COLO668 (cell line): ENCODE measurements at regions not wholly inside any gene's neighbourhood (a gene's known extent, or its start where the extent isn't known, plus 50 kb on each side); places are given as distances from the start of the nearest gene placed in this dataset.
"Not testable (repeated sequence)": the region's sequence is repeated elsewhere in the genome, so short reads cannot be mapped to it uniquely, and the experiment has no call there.

Experiments used
- DNase-seq: peaks from one replicate; lab custom pipeline; 2025; ENCODE audit not compliant: unreplicated experiment; lab: John Stamatoyannopoulos, UW

DNA sequence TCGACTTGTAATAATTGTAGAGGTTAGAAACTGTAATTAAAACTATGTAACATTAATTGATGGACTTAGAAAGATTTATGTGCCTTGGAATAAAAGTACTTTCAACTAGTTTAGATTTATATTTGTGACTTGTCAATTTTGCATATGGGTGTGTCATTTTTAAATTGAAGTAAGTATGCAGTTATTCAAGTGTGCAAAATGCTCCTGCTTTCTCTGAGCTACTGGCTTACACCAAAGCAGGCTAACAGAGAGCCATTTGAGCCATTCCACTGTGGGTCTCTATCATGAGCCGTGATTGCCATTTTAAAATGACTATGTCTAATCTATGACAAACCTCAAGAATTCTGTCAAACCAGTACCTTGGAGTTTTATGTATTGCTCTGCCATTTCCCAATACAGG lies 345.0 kb upstream of the MDFIC2 start:
- no peak for DNase-seq

DNA sequence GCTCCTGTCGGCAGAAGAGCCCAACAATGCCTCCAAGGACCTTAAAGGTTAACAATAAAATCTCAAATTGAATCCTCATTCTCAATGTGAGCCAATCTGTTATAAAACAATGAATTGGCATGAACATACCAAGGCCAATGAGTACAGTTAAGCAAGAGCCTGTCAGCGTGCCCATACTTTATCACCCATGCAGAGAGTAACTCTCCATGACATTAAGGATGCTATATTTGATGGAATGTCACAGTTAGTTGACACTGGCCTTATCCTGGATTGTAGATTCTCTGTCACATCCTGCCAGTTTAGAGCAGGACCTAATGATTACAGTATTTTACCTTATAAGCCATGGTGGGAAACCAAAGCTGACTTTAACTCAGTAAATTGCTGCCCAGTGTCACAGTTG lies 335.4 kb upstream of the MDFIC2 start:
- DNase-seq = no peak

GRCh38 chr3:70647094-70647493 lies 334.7 kb upstream of the MDFIC2 start:
- DNase-seq = no peak

- no peak for DNase-seq
Observed at GRCh38 chr3:70646635-70647034, 334.2 kb upstream of the MDFIC2 start.

GRCh38 chr3:70640481-70640880 lies 328.0 kb upstream of the MDFIC2 start:
- no peak for DNase-seq

- DNase-seq = no peak
Observed at GRCh38 chr3:70635301-70635700, 322.9 kb upstream of the MDFIC2 start.

GRCh38 chr3:70631716-70632307 lies 319.4 kb upstream of the MDFIC2 start:
- DNase-seq = no peak

GRCh38 chr3:70621451-70621850 lies 309.0 kb upstream of the MDFIC2 start:
- no peak for DNase-seq

DNA sequence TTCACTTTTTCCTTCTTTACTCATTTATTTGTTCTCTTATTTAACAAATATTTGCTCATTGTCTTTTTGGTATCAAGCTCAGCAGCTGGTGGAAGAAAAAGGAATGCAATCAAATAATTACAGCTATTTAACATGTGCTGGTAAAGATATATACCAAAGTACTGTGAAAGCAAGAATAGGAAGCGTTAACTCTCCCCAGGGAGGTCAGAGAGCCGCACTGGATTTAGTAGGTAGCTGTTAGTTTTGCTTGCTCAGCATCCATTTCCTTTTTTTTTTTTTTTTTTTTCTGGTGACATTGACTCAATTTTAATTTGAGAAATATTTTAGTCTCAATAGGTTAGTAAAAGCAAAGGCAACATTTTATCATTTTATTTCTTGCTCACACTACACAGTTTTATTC lies 308.5 kb upstream of the MDFIC2 start:
- no peak for DNase-seq

GRCh38 chr3:70620367-70620766 lies 307.9 kb upstream of the MDFIC2 start:
- no peak for DNase-seq

- DNase-seq = no peak
Observed at GRCh38 chr3:70618151-70618550, 305.7 kb upstream of the MDFIC2 start.

DNA sequence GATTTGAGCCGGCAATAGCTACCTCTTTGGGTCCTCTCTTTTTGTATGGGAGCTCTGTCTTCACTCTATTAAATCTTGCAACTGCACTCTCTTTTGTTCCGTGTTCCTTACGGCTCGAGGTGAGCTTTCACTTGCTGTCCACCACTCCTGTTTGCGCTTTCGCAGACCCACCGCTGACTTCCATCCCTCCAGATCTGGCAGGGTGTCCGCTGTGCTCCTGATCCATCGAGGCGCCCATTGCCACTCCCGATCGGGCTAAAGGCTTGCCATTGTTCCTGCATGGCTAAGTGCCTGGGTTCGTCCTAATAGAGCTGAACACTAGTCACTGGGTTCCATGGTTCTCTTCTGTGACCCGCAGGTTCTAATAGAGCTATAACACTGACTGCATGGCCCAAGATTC lies 304.9 kb upstream of the MDFIC2 start:
- not testable (repeated sequence) for DNase-seq

DNA sequence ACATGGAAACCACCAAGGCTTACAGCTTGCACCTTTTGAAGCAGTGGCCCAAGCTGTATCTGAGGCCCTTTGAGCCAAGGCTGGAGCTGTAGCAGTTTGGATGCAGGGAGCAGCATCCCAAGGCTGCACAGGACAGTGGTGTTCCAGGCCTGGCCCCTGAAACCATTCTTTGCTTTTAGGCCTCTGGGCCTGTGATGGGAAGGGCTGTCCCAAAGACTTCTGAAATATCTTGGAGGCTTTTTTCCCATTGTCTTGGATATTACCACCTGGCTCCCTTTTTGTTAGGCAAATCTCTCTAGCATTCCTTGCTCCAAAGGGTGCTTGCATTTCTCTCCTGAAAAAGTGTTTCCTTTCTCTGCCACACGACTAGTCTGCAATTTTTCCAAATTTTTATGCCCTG lies 302.8 kb upstream of the MDFIC2 start:
- no peak for DNase-seq

DNA sequence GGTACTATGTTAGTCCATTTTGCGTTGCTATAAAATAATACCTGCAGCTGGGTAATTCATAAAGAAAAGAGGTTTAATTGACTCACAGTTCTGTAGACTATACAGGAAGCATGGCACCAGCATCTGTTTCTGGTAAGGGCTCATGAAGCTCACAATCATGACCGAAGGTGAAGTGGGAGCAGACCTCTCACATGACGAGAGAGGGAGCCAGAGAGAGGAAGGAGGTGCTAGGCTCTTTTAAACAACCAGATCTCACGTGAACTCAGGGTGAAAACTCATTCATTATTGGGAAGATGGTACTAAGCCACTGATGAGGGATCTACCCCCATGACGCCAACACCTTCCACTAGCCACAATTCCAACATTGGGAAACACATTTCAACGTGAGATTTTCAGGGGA lies 301.7 kb upstream of the MDFIC2 start:
- DNase-seq = no peak

DNA sequence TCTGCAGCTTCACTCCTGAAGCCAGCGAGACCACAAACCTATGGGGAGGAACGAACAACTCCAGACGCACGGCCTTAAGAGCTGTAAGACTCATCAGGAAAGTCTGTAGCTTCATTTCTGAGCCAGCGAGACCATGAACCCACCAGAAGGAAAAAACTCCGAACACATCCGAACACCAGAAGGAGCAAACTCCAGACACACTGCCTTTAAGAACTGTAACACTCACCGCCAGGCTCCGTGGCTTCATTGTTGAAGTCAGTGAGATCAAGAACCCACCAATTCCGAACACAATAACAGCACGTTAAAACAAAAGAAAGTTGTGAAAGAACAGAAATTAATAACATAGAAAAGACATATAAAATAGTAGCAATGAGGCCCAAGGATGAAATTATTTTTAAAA lies 300.5 kb upstream of the MDFIC2 start:
- no peak for DNase-seq

DNA sequence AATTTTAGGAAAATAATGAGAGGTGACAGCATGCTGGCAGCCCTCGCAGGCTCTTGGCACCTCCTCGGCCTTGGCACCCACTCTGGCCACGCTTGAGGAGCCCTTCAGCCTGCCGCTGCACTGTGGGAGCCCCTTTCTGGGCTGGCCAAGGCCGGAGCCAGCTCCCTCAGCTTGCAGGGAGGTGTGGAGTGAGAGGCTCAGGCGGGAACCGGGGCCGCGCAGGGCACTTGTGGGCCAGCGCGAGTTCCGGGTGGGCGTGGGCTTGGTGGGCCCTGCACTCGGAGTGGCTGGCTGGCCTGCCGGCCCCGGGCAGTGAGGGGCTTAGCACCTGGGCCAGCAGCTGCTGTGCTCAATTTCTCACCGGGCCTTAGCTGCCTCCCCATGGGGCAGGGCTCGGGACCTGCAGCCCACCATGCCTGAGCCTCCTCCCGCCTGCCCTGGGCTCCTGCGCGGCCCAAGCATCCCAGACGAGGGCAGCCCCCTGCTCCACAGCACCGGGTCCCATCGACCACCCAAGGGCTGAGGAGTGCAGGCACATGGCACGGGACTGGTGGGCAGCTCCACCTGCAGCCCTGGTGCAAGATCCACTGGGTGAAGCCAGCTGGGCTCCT lies 299.3 kb upstream of the MDFIC2 start:
- DNase-seq = not testable (repeated sequence)

DNA sequence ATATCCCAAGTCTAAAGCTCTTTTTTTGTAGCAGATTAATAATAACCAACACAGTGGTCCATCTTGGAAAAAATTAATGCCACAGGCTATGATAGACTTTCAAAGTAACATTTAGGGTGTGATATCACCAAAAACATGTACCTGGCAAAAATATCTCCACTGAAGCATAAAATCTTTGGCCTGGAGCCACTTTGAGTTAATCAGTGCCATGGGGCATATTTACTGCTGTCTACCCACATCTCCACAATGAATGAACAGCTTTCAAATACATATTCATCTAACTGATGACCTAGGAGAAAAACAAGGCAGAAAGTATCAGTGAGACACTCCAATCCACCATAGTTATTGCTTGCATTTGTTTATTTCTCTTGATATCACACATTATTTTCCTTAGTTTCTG lies 296.0 kb upstream of the MDFIC2 start:
- DNase-seq = peak; percentile 12

GRCh38 chr3:70607469-70607868 lies 295.0 kb upstream of the MDFIC2 start:
- no peak for DNase-seq

GRCh38 chr3:70606018-70606417 lies 293.6 kb upstream of the MDFIC2 start:
- no peak for DNase-seq

GRCh38 chr3:70603103-70603502 lies 290.7 kb upstream of the MDFIC2 start:
- DNase-seq = no peak

DNA sequence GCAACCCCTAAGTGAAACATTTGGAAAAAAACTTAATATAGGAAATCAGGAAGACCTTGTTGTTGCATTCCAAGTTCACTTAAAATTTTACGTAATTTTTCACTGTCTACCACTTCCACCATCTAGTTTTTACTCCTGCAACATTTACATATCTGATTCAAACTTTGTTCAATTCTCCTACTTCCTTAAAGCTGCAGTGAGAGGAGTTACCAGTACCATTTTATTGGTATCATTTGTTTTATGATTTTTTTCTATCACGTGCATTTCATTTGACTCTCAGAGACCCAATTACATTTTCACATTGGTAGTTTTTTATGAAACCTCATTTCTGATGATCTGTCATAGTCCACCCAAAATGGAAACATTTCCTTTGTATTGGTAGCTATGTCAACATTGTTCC lies 284.9 kb upstream of the MDFIC2 start:
- DNase-seq = no peak

DNA sequence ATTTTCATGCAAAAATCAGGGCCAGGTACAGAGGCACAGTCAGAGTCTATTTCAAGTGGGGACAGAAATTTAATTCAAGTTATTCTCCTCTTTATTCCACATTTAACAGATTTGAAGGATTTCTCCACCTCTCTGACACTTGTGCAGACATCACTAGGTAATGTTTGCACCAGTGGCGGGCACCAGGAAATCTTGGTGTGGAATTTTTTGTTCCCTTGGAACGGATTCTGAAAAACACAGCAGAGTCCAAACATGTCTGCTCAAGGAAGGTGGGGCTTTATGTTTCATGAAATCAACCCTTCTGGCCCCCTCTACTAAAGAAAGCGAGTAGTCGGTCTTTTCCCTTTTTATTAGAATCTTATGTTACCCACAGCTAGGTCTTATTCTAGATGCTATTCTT lies 271.2 kb upstream of the MDFIC2 start:
- DNase-seq = no peak

GRCh38 chr3:70582803-70583202 lies 270.4 kb upstream of the MDFIC2 start:
- DNase-seq = no peak
